ENCODE measurements at regions not wholly inside any gene's neighbourhood (a gene's known extent, or its start where the extent isn't known, plus 50 kb on each side); places are given as distances from the start of the nearest gene placed in this dataset.

DNA sequence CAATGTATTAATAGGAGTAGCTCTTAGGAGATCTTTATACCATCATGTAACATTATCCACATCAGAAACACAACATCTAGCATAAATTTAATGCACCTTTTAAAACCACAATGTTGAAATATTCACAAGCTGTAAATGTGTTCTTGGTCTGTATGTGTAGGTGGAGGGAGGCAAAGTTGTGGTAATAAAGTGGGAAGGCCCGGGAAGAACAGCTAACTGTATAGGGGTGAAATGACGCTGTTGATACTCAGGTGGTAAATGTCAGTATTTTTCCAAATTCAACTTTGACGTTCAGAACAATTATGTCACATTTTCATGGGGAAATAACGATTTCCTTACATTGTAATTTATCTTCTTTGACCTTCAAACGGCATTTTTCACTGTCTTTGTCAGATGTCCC lies 146.0 kb upstream of the STMND1 start:
- Histone ChIP-seq H3K36me3 (ENCODE audit: control insufficient read depth, low read depth, low read length) (no peaks in the 10 kb centered on the region), H3K27ac (ENCODE audit: low read length) (no peak overlapping the region), H3K4me3 (ENCODE audit: low read length) (no peak overlapping the region), H3K27me3 (ENCODE audit: control insufficient read depth, insufficient read depth, low read length) (no peaks in the 10 kb centered on the region), H3K4me1 (ENCODE audit: control insufficient read depth, low read depth, low read length) (peaks cover 17% of the 10 kb centered on the region), H3K9me3 (ENCODE audit: control insufficient read depth, low read depth, low read length) (no peaks in the 10 kb centered on the region), H3K9ac (ENCODE audit: low read length) (no peak overlapping the region)

DNA sequence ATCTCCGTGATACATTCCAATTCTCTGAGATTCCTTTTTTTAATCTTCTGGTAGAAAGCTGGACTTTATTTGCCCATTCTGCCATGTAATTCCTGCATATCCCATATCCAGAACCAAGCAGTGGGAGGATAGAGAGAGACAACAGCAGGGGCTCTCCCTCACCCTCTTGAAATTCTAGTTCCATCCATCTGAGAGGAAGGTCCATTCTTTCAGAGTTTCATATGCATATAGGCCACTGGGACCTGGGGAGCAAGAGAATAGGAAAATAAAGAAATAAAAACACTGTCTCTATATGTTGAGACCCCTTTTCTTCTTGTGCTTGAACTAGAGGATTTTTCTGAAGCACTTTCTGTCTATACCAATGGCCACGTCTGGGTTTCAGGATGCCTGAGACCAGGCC lies 147.9 kb upstream of the STMND1 start:
- Histone ChIP-seq H3K36me3 (ENCODE audit: control insufficient read depth, low read depth, low read length) (no peaks in the 10 kb centered on the region), H3K9ac (ENCODE audit: low read length) (no peak overlapping the region), H3K4me3 (ENCODE audit: low read length) (no peak overlapping the region), H3K9me3 (ENCODE audit: control insufficient read depth, low read depth, low read length) (no peaks in the 10 kb centered on the region), H3K27ac (ENCODE audit: low read length) (no peak overlapping the region), H3K27me3 (ENCODE audit: control insufficient read depth, insufficient read depth, low read length) (no peaks in the 10 kb centered on the region), H3K4me1 (ENCODE audit: control insufficient read depth, low read depth, low read length) (peaks cover 17% of the 10 kb centered on the region)

DNA sequence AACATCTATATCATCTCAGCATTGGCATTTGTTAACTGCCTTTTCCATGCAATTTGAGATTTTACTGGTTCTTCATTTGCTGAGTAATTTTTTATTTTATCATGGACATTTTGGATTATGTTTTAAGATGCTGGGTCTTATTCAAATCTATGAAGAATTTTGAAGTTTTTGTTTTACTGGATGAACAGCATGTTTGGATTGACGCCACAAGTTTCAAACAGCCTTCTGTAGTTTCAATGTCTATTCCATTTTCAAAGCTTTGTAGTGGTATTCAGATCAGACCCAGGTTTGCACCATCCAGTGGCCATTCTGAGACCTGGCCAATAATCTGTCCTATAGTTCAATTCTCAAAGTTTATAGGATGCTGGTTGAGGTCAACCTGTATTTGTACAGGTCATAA lies 148.4 kb upstream of the STMND1 start:
- H3K9ac ChIP-seq (ENCODE audit: low read length), result no peak overlapping the region
- H3K27me3 ChIP-seq (ENCODE audit: control insufficient read depth, insufficient read depth, low read length), result no peaks in the 10 kb centered on the region
- H3K4me3 ChIP-seq (ENCODE audit: low read length), result no peak overlapping the region
- H3K9me3 ChIP-seq (ENCODE audit: control insufficient read depth, low read depth, low read length), result no peaks in the 10 kb centered on the region
- H3K4me1 ChIP-seq (ENCODE audit: control insufficient read depth, low read depth, low read length), result peaks cover 17% of the 10 kb centered on the region
- H3K36me3 ChIP-seq (ENCODE audit: control insufficient read depth, low read depth, low read length), result no peaks in the 10 kb centered on the region
- no peak overlapping the region for H3K27ac ChIP-seq (ENCODE audit: low read length)

DNA sequence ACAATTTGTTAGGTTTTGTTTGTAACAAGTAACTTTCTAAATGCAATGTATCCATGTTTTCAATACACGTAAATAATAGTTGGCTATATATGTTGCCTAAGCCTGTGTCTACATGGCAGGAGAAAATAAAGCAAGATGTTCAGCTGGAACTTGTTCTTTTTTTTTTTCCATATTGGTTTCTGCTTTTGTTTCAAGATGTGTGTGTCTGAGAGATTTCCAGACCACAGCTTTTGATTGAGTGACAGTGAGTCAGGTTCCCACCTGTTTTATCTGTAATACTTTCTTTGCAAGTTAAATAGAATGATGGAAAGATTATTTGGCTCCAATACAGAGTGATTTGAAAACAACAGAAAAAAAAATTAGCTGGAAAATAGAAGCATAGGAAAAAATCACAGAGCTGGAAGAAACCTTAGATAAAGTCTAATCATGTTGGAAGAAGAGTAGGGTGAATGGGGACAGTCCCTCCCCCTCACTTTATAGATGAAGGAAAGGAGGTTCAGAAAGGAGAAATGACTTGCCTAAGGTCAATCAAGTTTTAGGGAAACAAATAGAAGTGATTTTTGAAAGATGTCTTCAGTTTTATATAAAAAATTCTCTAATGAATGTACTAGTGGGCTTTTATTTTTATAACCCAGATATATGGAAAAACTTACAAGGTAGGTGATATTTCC lies 150.9 kb upstream of the STMND1 start:
- Histone ChIP-seq H3K36me3 (ENCODE audit: control insufficient read depth, low read depth, low read length) (no peaks in the 10 kb centered on the region), H3K4me3 (ENCODE audit: low read length) (no peak overlapping the region), H3K9ac (ENCODE audit: low read length) (no peak overlapping the region), H3K27ac (ENCODE audit: low read length) (no peak overlapping the region), H3K4me1 (ENCODE audit: control insufficient read depth, low read depth, low read length) (peaks cover 32% of the 10 kb centered on the region), H3K27me3 (ENCODE audit: control insufficient read depth, insufficient read depth, low read length) (no peaks in the 10 kb centered on the region), H3K9me3 (ENCODE audit: control insufficient read depth, low read depth, low read length) (no peaks in the 10 kb centered on the region)

DNA sequence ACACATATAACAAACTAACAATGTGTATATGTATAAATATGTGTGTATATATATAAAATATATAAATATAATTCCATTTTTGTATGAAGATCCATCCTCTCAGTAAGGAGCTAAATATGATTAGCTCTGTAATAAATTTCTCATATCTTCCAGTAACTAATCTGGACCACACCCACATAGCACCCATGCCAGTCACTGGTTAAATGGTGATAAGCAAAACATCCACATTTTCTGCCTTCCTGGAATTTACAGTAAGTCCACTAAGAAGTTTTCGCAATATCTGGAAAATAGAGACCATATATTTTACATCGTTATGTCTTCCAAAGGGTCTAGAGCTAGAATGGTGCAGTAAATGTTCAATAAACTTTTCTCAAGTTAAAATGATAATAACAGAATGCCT lies 151.5 kb upstream of the STMND1 start:
- H3K9ac ChIP-seq (ENCODE audit: low read length), result no peak overlapping the region
- H3K27me3 ChIP-seq (ENCODE audit: control insufficient read depth, insufficient read depth, low read length), result no peaks in the 10 kb centered on the region
- H3K27ac ChIP-seq (ENCODE audit: low read length), result no peak overlapping the region
- H3K9me3 ChIP-seq (ENCODE audit: control insufficient read depth, low read depth, low read length), result no peaks in the 10 kb centered on the region
- H3K4me1 ChIP-seq (ENCODE audit: control insufficient read depth, low read depth, low read length), result peaks cover 31% of the 10 kb centered on the region
- H3K4me3 ChIP-seq (ENCODE audit: low read length), result no peak overlapping the region
- no peaks in the 10 kb centered on the region for H3K36me3 ChIP-seq (ENCODE audit: control insufficient read depth, low read depth, low read length)

DNA sequence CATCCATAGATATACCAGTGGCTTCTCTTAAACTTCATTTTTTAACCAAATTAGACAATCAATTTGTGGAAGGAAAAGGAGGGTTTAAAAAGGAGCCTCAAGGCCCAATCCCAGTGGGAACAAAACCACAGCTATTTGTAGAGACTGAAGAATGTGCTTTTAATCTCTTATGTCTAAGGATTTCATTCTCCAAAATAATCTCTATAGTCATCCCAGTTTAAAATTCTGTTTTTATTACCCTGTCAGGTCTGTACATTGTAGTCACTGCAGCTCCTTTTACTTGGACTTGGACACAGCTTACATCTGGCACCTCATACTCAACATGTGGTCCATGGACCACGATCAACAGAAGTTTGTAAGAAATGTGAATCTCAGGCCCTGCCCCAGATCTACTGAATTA lies 152.1 kb upstream of the STMND1 start:
- H3K9me3 ChIP-seq (ENCODE audit: control insufficient read depth, low read depth, low read length), result no peaks in the 10 kb centered on the region
- H3K9ac ChIP-seq (ENCODE audit: low read length), result no peak overlapping the region
- peaks cover 26% of the 10 kb centered on the region for H3K4me1 ChIP-seq (ENCODE audit: control insufficient read depth, low read depth, low read length)
- no peaks in the 10 kb centered on the region for H3K36me3 ChIP-seq (ENCODE audit: control insufficient read depth, low read depth, low read length)
- H3K27me3 ChIP-seq (ENCODE audit: control insufficient read depth, insufficient read depth, low read length), result no peaks in the 10 kb centered on the region
- H3K27ac ChIP-seq (ENCODE audit: low read length), result no peak overlapping the region
- H3K4me3 ChIP-seq (ENCODE audit: low read length), result no peak overlapping the region

DNA sequence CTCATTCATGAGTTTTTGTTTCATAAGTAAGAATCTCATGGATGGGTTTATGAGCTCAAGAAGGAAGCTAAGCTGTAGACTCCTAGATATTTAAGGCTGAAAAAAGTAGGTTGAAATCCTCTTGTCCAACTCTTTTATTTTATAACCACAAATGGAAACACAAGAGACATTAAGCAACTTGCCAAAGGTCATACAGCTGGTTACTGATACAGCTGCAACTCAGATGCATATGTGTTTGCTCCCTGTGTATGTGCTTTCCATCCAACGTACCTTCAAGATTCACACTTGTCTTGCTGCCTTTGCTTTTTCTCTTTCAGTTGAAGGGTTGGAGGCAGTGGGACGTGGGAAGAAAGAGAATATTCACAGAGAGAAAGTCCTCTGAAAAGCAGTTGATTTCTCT lies 153.5 kb upstream of the STMND1 start:
- Histone ChIP-seq H3K9ac (ENCODE audit: low read length) (no peak overlapping the region), H3K27ac (ENCODE audit: low read length) (no peak overlapping the region), H3K4me3 (ENCODE audit: low read length) (no peak overlapping the region), H3K9me3 (ENCODE audit: control insufficient read depth, low read depth, low read length) (no peaks in the 10 kb centered on the region), H3K27me3 (ENCODE audit: control insufficient read depth, insufficient read depth, low read length) (no peaks in the 10 kb centered on the region), H3K36me3 (ENCODE audit: control insufficient read depth, low read depth, low read length) (no peaks in the 10 kb centered on the region), H3K4me1 (ENCODE audit: control insufficient read depth, low read depth, low read length) (peaks cover 15% of the 10 kb centered on the region)

DNA sequence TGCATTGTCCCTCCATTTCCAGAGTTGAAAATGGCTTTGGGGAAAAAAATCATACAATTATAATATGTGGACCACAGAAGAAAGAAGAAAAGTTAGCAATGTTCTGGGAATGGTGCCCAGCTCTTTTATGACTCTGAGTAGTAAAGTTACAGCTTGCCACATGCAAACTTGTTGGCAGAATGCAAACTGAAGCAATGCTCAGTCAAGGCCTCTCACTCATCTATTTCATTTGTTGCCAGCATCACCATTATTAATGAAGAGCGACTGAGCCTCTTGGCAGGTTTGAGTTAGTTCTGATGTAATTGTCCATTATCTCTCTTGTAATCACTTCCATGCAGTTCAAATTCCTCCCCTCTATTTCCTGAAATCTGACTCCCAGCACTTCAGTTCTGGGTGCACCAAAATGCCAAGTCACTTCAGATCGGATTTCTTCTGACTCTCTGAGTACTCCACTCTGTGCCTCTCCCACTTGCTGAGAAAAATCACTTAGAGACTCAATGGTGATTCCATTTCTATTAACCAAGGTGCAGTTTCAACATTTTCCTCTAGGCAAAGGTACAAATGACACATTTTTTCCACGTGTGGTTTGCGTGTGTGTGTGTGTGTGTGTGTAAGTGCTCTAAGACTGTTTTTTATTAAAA lies 154.4 kb upstream of the STMND1 start:
- H3K4me3 ChIP-seq (ENCODE audit: low read length), result no peak overlapping the region
- H3K4me1 ChIP-seq (ENCODE audit: control insufficient read depth, low read depth, low read length), result peaks cover 15% of the 10 kb centered on the region
- no peak overlapping the region for H3K27ac ChIP-seq (ENCODE audit: low read length)
- no peaks in the 10 kb centered on the region for H3K9me3 ChIP-seq (ENCODE audit: control insufficient read depth, low read depth, low read length)
- H3K27me3 ChIP-seq (ENCODE audit: control insufficient read depth, insufficient read depth, low read length), result no peaks in the 10 kb centered on the region
- H3K9ac ChIP-seq (ENCODE audit: low read length), result no peak overlapping the region
- no peaks in the 10 kb centered on the region for H3K36me3 ChIP-seq (ENCODE audit: control insufficient read depth, low read depth, low read length)

DNA sequence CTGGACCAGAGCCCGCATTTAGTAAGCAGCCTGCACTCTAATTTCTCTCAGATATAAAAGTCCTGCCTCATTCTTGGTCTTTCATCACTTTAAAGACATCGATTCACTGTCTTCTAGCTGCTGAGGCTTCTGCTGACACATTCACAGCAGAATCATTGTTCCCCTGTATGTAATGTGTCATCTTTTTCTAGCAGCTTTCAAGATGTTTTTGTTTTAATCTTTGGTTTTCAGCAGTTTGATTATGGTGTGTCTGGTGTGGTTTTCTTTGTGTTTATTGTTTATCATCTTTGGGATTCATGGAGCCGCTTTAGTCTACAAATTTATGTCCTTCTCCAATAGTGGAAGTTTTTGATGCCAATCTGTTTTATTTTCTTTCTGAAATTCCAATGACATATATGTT lies 157.3 kb upstream of the STMND1 start:
- Histone ChIP-seq H3K4me1 (ENCODE audit: control insufficient read depth, low read depth, low read length) (peaks cover 15% of the 10 kb centered on the region), H3K9ac (ENCODE audit: low read length) (no peak overlapping the region), H3K36me3 (ENCODE audit: control insufficient read depth, low read depth, low read length) (no peaks in the 10 kb centered on the region), H3K4me3 (ENCODE audit: low read length) (no peak overlapping the region), H3K27me3 (ENCODE audit: control insufficient read depth, insufficient read depth, low read length) (no peaks in the 10 kb centered on the region), H3K9me3 (ENCODE audit: control insufficient read depth, low read depth, low read length) (no peaks in the 10 kb centered on the region), H3K27ac (ENCODE audit: low read length) (no peak overlapping the region)

DNA sequence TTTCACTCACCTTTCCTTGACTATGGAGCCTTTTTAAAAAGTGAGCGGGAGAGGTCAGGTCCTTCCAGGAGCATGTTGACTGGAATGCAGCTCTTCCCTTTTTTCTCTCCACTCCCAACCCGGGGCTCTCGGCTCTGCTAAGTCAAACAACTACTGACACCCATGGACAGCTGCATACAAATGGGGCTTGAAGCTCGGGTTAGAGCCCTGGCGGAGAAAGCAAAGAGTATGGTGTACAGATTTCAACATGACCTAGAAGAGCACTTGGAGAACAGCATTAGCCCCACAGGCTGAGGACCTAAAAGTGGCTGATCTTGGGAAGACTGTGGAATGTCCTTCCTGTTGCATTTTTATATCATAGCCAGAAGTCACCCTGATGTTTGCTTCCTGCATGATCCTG lies 162.0 kb upstream of the STMND1 start:
- Histone ChIP-seq H3K9me3 (ENCODE audit: control insufficient read depth, low read depth, low read length) (no peaks in the 10 kb centered on the region), H3K4me3 (ENCODE audit: low read length) (no peak overlapping the region), H3K27me3 (ENCODE audit: control insufficient read depth, insufficient read depth, low read length) (no peaks in the 10 kb centered on the region), H3K4me1 (ENCODE audit: control insufficient read depth, low read depth, low read length) (no peaks in the 10 kb centered on the region), H3K36me3 (ENCODE audit: control insufficient read depth, low read depth, low read length) (no peaks in the 10 kb centered on the region), H3K27ac (ENCODE audit: low read length) (no peak overlapping the region), H3K9ac (ENCODE audit: low read length) (no peak overlapping the region)

DNA sequence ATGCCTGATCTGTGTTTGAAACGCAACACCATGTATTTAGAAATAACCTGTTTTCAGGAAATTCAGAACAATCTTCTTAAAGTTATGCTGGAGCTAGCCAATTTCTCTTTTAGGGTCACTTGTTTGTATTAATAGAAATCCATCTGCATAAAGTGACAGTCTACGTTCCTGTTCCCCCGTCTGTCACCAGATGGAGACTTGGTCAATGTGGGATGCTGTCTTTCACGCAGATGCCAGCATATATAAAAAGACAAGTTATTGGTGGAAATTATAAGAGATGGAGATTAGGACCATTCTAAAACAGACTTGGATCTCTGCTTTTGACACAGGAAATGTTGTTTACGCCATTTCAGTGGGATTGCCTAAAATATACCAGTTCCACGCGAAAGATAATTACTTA lies 162.5 kb upstream of the STMND1 start:
- H3K4me3 ChIP-seq (ENCODE audit: low read length), result no peak overlapping the region
- H3K9me3 ChIP-seq (ENCODE audit: control insufficient read depth, low read depth, low read length), result no peaks in the 10 kb centered on the region
- no peak overlapping the region for H3K27ac ChIP-seq (ENCODE audit: low read length)
- H3K4me1 ChIP-seq (ENCODE audit: control insufficient read depth, low read depth, low read length), result no peaks in the 10 kb centered on the region
- no peaks in the 10 kb centered on the region for H3K27me3 ChIP-seq (ENCODE audit: control insufficient read depth, insufficient read depth, low read length)
- H3K36me3 ChIP-seq (ENCODE audit: control insufficient read depth, low read depth, low read length), result no peaks in the 10 kb centered on the region
- H3K9ac ChIP-seq (ENCODE audit: low read length), result no peak overlapping the region

DNA sequence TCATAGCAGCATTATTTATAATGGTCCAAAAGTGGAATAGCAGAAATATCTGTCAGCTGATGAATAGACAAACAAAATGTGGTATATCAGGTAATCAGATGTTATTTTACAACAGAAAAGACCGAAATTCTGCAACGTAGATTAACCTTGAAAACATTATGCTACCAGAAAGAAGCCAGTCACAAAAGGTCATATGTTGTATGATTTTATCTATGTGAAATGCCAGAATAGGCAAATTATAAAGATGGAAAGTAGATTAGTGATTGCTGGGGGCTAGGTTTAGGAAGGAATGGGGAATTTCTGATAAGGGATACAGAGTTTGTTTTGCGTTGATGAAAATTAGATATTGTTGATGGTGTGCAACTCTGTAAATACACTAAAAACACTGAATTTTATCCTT lies 165.0 kb upstream of the STMND1 start:
- H3K27ac ChIP-seq (ENCODE audit: low read length), result no peak overlapping the region
- no peak overlapping the region for H3K4me3 ChIP-seq (ENCODE audit: low read length)
- H3K9ac ChIP-seq (ENCODE audit: low read length), result no peak overlapping the region
- H3K27me3 ChIP-seq (ENCODE audit: control insufficient read depth, insufficient read depth, low read length), result no peaks in the 10 kb centered on the region
- no peaks in the 10 kb centered on the region for H3K36me3 ChIP-seq (ENCODE audit: control insufficient read depth, low read depth, low read length)
- no peaks in the 10 kb centered on the region for H3K4me1 ChIP-seq (ENCODE audit: control insufficient read depth, low read depth, low read length)
- H3K9me3 ChIP-seq (ENCODE audit: control insufficient read depth, low read depth, low read length), result no peaks in the 10 kb centered on the region
